B cell (primary cell): ENCODE measurements at regions not wholly inside any gene's neighbourhood (a gene's known extent, or its start where the extent isn't known, plus 50 kb on each side); places are given as distances from the start of the nearest gene placed in this dataset.

Experiments used
- ATAC-seq: fragments of 200-7000 bp; cut with Tn5 transposase; one replicate; pipeline ENCODE4 v1.10.0; 2021; ENCODE audit warnings: low read depth, mild to moderate bottlenecking, moderate number of reproducible peaks, moderate library complexity
- CTCF ChIA-PET: fragments of 350-600 bp; sonication (Branson Sonifier 250); formaldehyde crosslinking; loops from one replicate; lab custom pipeline; 2021; ENCODE audit warnings: antibody characterized with exemption, inconsistent platforms; lab: Charles Lee
- POLR2A ChIA-PET: fragments of 350-600 bp; sonication (Branson Sonifier 250); formaldehyde crosslinking; loops from one replicate; lab custom pipeline; 2021; ENCODE audit warnings: antibody characterized with exemption; lab: Charles Lee
- DNase-seq: peaks from one replicate; pipeline ENCODE4 v3.0.0; 2013
- H2AFZ ChIP-seq: 2 replicates; pipeline ENCODE4 v1.6.1; 2012; ENCODE audit warnings: mild to moderate bottlenecking, low read depth, low read length; ENCODE audit not compliant: insufficient read depth, poor library complexity, severe bottlenecking
- H3K27ac ChIP-seq, 2 donors: 1 replicate in 1 of 2; 2 replicates in 1 of 2; pipeline ENCODE4 v1.5.1; 2012 to 2013; ENCODE audit warnings: low read length in 2 of 2, mild to moderate bottlenecking in 2 of 2, moderate library complexity in 1 of 2
- H3K27me3 ChIP-seq, 4 experiments: fragments of 200-600 bp in 1 of 4; sonication (generic) in 1 of 4; replicated peaks in 1 of 4; 1 replicate in 2 of 4; 2 replicates in 2 of 4; pipeline versions ENCODE4 v1.6.1 to v1.7.0; 2013 to 2016; ENCODE audit warnings: low read length in 3 of 4, mild to moderate bottlenecking in 2 of 4, mixed read lengths in 1 of 4, moderate library complexity in 1 of 4; ENCODE audit not compliant: insufficient read depth in 4 of 4, control insufficient read depth in 3 of 4; ENCODE audit errors: control extremely low read depth in 1 of 4
- H3K36me3 ChIP-seq, 2 experiments: replicated peaks in 1 of 2; 1 replicate in 1 of 2; 2 replicates in 1 of 2; pipeline versions ENCODE4 v1.6.1 to v1.7.1; 2013; ENCODE audit warnings: low read length in 1 of 2; ENCODE audit not compliant: insufficient read depth in 2 of 2, control insufficient read depth in 1 of 2; ENCODE audit errors: control extremely low read depth in 1 of 2, extremely low read depth in 1 of 2
- H3K4me1 ChIP-seq, 2 donors: fragments of 200-600 bp in 1 of 2; sonication (generic) in 1 of 2; 1 replicate in 1 of 2; 2 replicates in 1 of 2; pipeline versions ENCODE4 v1.5.1 to v1.6.1; 2013 to 2017; ENCODE audit warnings: low read length in 2 of 2; ENCODE audit not compliant: control insufficient read depth in 2 of 2, insufficient read depth in 2 of 2
- H3K4me2 ChIP-seq: replicated peaks from 2 replicates; pipeline ENCODE3; 2012; ENCODE audit warnings: mild to moderate bottlenecking, low read depth, low read length; ENCODE audit not compliant: poor library complexity, severe bottlenecking
- H3K4me3 ChIP-seq, 5 experiments: fragments of 200-600 bp in 1 of 5; sonication (generic) in 1 of 5; 1 replicate in 3 of 5; 2 replicates in 2 of 5; pipeline versions ENCODE4 v1.5.1 to v1.7.0; 2011 to 2016; ENCODE audit warnings: low read length in 4 of 5, mild to moderate bottlenecking in 4 of 5, low read depth in 2 of 5, control low read depth in 1 of 5, moderate library complexity in 1 of 5; ENCODE audit not compliant: insufficient read depth in 1 of 5; ENCODE audit errors: control extremely low read depth in 1 of 5, extremely low read depth in 1 of 5
- H3K79me2 ChIP-seq: fragments of 200-600 bp; sonication (generic); one replicate; pipeline ENCODE4 v1.6.0; 2016; ENCODE audit warnings: low read length; ENCODE audit not compliant: control insufficient read depth, insufficient read depth
- H3K9ac ChIP-seq: fragments of 200-600 bp; sonication (generic); 2 replicates; pipeline ENCODE4 v1.6.1; 2017; ENCODE audit warnings: mild to moderate bottlenecking, low read length, moderate library complexity
- H3K9me3 ChIP-seq, 3 donors: one replicate each; pipeline versions ENCODE4 v1.6.1 to v1.7.1; 2013; ENCODE audit warnings: low read length in 2 of 3; ENCODE audit not compliant: control insufficient read depth in 2 of 3, insufficient read depth in 1 of 3; ENCODE audit errors: control extremely low read depth in 1 of 3
- H4K20me1 ChIP-seq: 2 replicates; pipeline ENCODE4 v1.6.0; 2012; ENCODE audit warnings: mild to moderate bottlenecking, low read length; ENCODE audit not compliant: insufficient read depth, control insufficient read depth, poor library complexity, severe bottlenecking
- H3K27ac Mint-ChIP-seq: one replicate; pipeline ENCODE4 v1.8.0; 2021; ENCODE audit warnings: mixed read lengths
- H3K27me3 Mint-ChIP-seq: one replicate; pipeline ENCODE4 v1.8.0; 2021; ENCODE audit warnings: mixed read lengths
- H3K4me1 Mint-ChIP-seq: one replicate; pipeline ENCODE4 v1.8.0; 2021; ENCODE audit warnings: mixed read lengths
- H3K4me3 Mint-ChIP-seq: one replicate; pipeline ENCODE4 v1.8.0; 2021; ENCODE audit warnings: mixed read lengths
- H3K9me3 Mint-ChIP-seq: one replicate; pipeline ENCODE4 v1.8.0; 2022; ENCODE audit warnings: mixed read lengths; ENCODE audit not compliant: insufficient read depth
- CTCF ChIP-seq: fragments of 200-600 bp; IDR thresholded peaks from one replicate; pipeline ENCODE4 v1.8.0; 2022; ENCODE audit warnings: antibody characterized with exemption, mild to moderate bottlenecking
- EZH2 ChIP-seq: IDR thresholded peaks from 2 replicates; pipeline ENCODE4 v1.6.1; 2012; ENCODE audit warnings: borderline replicate concordance, low read depth, mild to moderate bottlenecking, moderate library complexity, low read length; ENCODE audit not compliant: insufficient read depth, poor library complexity, severe bottlenecking
- WGBS: methylation state at CpG from one replicate; pipeline ENCODE4 v1.1.5; 2013; ENCODE audit warnings: missing lambda C conversion rate; ENCODE audit not compliant: insufficient coverage; 5-methylcytosine and 5-hydroxymethylcytosine counted together
- intact Hi-C: fragments of 100-400 bp; cut with micrococcal nuclease; formaldehyde crosslinking; loops from one replicate; pipeline ENCODE4 v1.10.0; 2022

- intact Hi-C loops: loop anchor here (10.0 kb wide), 1 partner anchor 58 kb away; no protein-coding TSS in a partner anchor
- Histone ChIP-seq H3K79me2 (no peaks in the 10 kb centered on the region), H2AFZ (no peak overlapping the region), H3K4me2 (no peak overlapping the region), H4K20me1 (no peaks in the 10 kb centered on the region), H3K4me1 (no peaks in the 10 kb centered on the region), H3K36me3 (no peaks in the 10 kb centered on the region), H3K27me3 (peaks cover 0 to 2% (median 0%) of the 10 kb centered on the region in 4 experiments), H3K27ac (no peak overlapping the region), H3K9ac (no peak overlapping the region), H3K9me3 (no peaks in the 10 kb centered on the region), H3K4me3 (no peak overlapping the region)
- DNase-seq (no peak), ATAC-seq (no peak)
- Mint-ChIP-seq H3K27ac (no peak overlapping the region), H3K4me1 (no peaks in the 10 kb centered on the region), H3K27me3 (peaks cover 32% of the 10 kb centered on the region), H3K9me3 (no peaks in the 10 kb centered on the region), H3K4me3 (no peak overlapping the region)
- ChIA-PET CTCF (no interaction called here), POLR2A (no interaction called here)
- TF ChIP-seq CTCF (no peak), EZH2 (no peak)
Observed at GRCh38 chr17:27076814-27077213, 217.1 kb upstream of the WSB1 start.

- H3K36me3 ChIP-seq: no peaks in the 10 kb centered on the region
- WGBS: 18% methylated on average over 1 of the region's 2 CpGs
- no peaks in the 10 kb centered on the region for H3K4me1 Mint-ChIP-seq
- H3K4me2 ChIP-seq: no peak overlapping the region
- H3K79me2 ChIP-seq: no peaks in the 10 kb centered on the region
- H3K9me3 ChIP-seq: peaks cover 0 to 2% (median 0%) of the 10 kb centered on the region in 3 donors
- H3K4me3 Mint-ChIP-seq: no peak overlapping the region
- H3K9ac ChIP-seq: no peak overlapping the region
- no peaks in the 10 kb centered on the region for H3K9me3 Mint-ChIP-seq
- POLR2A ChIA-PET: no interaction called here
- H3K27me3 ChIP-seq: peaks cover 0 to 2% (median 0%) of the 10 kb centered on the region in 4 experiments
- H3K27ac ChIP-seq: no peak overlapping the region
- H3K27ac Mint-ChIP-seq: no peak overlapping the region
- peaks cover 34% of the 10 kb centered on the region for H3K27me3 Mint-ChIP-seq
- CTCF ChIA-PET: no interaction called here
- TF ChIP-seq EZH2: no peak
- TF ChIP-seq CTCF: no peak
- intact Hi-C loops: loop anchor here (10.0 kb wide), 1 partner anchor 57 kb away; no protein-coding TSS in a partner anchor
- H4K20me1 ChIP-seq: no peaks in the 10 kb centered on the region
- H3K4me1 ChIP-seq: no peaks in the 10 kb centered on the region
- no peak overlapping the region for H3K4me3 ChIP-seq
- DNase-seq (no peak), ATAC-seq (no peak)
- H2AFZ ChIP-seq: no peak overlapping the region
Observed at GRCh38 chr17:27078296-27078695, 215.6 kb upstream of the WSB1 start.
